ENCODE measurements at regions not wholly inside any gene's neighbourhood (a gene's known extent, or its start where the extent isn't known, plus 50 kb on each side); places are given as distances from the start of the nearest gene placed in this dataset.
A peak's percentile ranks its signal among the peaks of the same experiment; 100 is the strongest.

DNA sequence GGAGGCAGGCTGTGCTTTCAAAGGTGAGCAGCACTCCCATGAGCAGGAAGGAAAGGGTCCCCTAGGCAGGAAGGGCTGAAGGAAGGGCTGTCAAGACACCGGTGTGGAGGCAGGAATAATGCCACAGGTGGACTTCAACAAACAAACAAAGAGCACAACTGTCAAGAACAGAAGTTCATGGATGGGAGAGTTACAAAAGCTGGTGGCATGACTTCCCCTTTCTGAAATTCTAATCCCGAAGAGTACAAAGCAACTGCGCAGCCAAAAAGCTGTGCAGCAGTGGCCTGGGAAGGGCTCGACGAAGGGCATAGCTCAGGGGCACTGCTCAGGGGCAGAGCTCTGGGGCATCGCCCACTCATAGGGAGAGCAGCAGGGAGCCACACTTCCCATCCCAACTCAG is 582.3 kb upstream of the DIPK2B start:
- no TSS peak for BruUV-seq (replicated peaks)
- FAIRE-seq (no peak), ATAC-seq (no peak), DNase-seq (ENCODE audit: extremely low read depth in 1 of 4, low spot score in 3 of 4) (no peak)
- H3K36me3 ChIP-seq (ENCODE audit: control insufficient read depth, insufficient read depth, low read length) = no peaks in the 10 kb centered on the region
- H3K9me3 ChIP-seq (replicated peaks; ENCODE audit: control insufficient read depth, insufficient read depth, low read depth, low read length) = no peaks in the 10 kb centered on the region
- no peaks in the 10 kb centered on the region for H3K4me1 ChIP-seq (replicated peaks in 1 of 2; ENCODE audit: control insufficient read depth in 2 of 2, insufficient read depth in 2 of 2, low read length in 2 of 2)
- H3K4me3 ChIP-seq = no peak overlapping the region
- ChIA-PET POLR2A (no interaction called here), CTCF (ENCODE audit: low intra/inter-chr PET ratio) (no interaction called here)
- H2AFZ ChIP-seq (ENCODE audit: low read depth, low read length) = no peak overlapping the region
- H3K4me2 ChIP-seq (ENCODE audit: insufficient read depth, low read length) = no peak overlapping the region
- WGBS (ENCODE audit: insufficient coverage, low coverage, missing lambda C conversion rate) = 0% methylated on average over 6 of the region's 6 CpGs
- intact Hi-C loops (cut with micrococcal nuclease) (no loop called here), in situ Hi-C loops (cut with MboI) (no loop called here)
- H3K79me2 ChIP-seq (ENCODE audit: control insufficient read depth, insufficient read depth, low read length) = no peaks in the 10 kb centered on the region
- H3K9ac ChIP-seq (ENCODE audit: insufficient read depth in 1 of 2, low read depth in 2 of 2, low read length in 2 of 2) = no peak overlapping the region
- no peak overlapping the region for H3K27ac ChIP-seq (ENCODE audit: extremely low read depth, low read depth, low read length)
- no peaks in the 10 kb centered on the region for H3K9me1 ChIP-seq (ENCODE audit: control insufficient read depth, insufficient read depth, low read length)
- H4K20me1 ChIP-seq (replicated peaks; ENCODE audit: control insufficient read depth, insufficient read depth, low read length) = no peaks in the 10 kb centered on the region
- TF ChIP-seq SPI1 (IDR thresholded peaks at IDR 0.05; ENCODE audit: borderline replicate concordance, low read depth, low read length) (0 out of 2 replicates have a peak, but pooled peaks have one; percentile 10), ZNF830 (CRISPR knock-in tag; IDR thresholded peaks at IDR 0.05) (no peak)
- H3K27me3 ChIP-seq (ENCODE audit: control insufficient read depth in 2 of 2, insufficient read depth in 2 of 2, low read length in 2 of 2) = no peaks in the 10 kb centered on the region

DNA sequence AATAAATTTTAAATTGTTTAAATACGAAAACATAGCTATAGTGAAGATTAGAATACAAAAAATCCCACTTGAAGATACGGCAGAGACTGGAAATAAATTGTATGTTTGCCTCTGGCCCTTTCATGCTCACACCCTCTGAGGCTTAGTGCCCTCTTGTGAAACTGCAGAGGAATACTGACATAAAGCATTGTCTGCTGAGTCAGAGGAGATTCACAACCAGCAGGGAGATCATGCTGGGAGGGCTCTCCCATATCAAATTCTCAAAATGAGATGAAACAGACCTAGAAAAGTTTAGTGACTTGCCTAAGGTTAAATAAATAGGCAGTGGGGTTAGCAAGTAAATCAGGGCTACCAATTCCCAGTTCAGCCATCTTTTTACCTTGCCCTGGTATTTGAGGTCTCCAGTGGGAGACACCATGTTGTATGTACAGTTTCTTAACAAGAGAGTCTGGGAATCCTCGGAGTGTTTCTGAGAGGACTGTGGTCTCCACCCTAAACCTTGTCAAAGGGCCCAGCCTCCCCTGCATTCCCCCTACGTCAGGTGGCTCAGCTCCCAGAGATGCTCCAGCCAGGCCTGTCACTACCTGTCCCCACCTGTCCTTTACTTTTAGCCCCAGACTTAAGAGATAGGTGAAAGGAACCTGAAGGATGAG is 581.4 kb upstream of the DIPK2B start:
- 0% methylated on average over 4 of the region's 4 CpGs for WGBS (ENCODE audit: insufficient coverage, low coverage, missing lambda C conversion rate)
- TF ChIP-seq NFE2 (IDR thresholded peaks at IDR 0.05; ENCODE audit: low read depth) = peak; percentile 47
- no peak for TF ChIP-seq ZNF184 (CRISPR knock-in tag; IDR thresholded peaks at IDR 0.05)
- 0 out of 4 replicates have a peak, but pooled peaks of 1 of the 2 experiments have one; percentile 8 for TF ChIP-seq RAD21 (CRISPR knock-in tag; conservative IDR thresholded peaks at IDR 0.05 in 1 of 2, IDR thresholded peaks at IDR 0.05 in 1 of 2)
- TF ChIP-seq, protein P1, sequence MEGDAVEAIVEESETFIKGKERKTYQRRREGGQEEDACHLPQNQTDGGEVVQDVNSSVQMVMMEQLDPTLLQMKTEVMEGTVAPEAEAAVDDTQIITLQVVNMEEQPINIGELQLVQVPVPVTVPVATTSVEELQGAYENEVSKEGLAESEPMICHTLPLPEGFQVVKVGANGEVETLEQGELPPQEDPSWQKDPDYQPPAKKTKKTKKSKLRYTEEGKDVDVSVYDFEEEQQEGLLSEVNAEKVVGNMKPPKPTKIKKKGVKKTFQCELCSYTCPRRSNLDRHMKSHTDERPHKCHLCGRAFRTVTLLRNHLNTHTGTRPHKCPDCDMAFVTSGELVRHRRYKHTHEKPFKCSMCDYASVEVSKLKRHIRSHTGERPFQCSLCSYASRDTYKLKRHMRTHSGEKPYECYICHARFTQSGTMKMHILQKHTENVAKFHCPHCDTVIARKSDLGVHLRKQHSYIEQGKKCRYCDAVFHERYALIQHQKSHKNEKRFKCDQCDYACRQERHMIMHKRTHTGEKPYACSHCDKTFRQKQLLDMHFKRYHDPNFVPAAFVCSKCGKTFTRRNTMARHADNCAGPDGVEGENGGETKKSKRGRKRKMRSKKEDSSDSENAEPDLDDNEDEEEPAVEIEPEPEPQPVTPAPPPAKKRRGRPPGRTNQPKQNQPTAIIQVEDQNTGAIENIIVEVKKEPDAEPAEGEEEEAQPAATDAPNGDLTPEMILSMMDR (IDR thresholded peaks at IDR 0.05 in 2 of 3, conservative IDR thresholded peaks at IDR 0.05 in 1 of 3; ENCODE audit: insufficient read depth in 2 of 3, low read depth in 1 of 3, low read length in 3 of 3) = peak in 1 of 3 experiments; percentile 25; a peak in 2 of 6 replicates
- ChIA-PET POLR2A (no interaction called here), CTCF (ENCODE audit: low intra/inter-chr PET ratio) (interaction anchor here (0.6 kb wide), 1 partner anchor 909 kb away, joined by 3 read pairs; the partner anchor contains the start of gene KDM6A)
- Histone ChIP-seq H2AFZ (ENCODE audit: low read depth, low read length) (no peak overlapping the region), H3K9me3 (replicated peaks; ENCODE audit: control insufficient read depth, insufficient read depth, low read depth, low read length) (no peaks in the 10 kb centered on the region), H3K9ac (ENCODE audit: insufficient read depth in 1 of 2, low read depth in 2 of 2, low read length in 2 of 2) (no peak overlapping the region), H3K79me2 (ENCODE audit: control insufficient read depth, insufficient read depth, low read length) (no peaks in the 10 kb centered on the region), H3K4me2 (ENCODE audit: insufficient read depth, low read length) (no peak overlapping the region), H3K27me3 (ENCODE audit: control insufficient read depth in 2 of 2, insufficient read depth in 2 of 2, low read length in 2 of 2) (no peaks in the 10 kb centered on the region), H3K4me3 (no peak overlapping the region), H3K4me1 (replicated peaks in 1 of 2; ENCODE audit: control insufficient read depth in 2 of 2, insufficient read depth in 2 of 2, low read length in 2 of 2) (no peaks in the 10 kb centered on the region), H4K20me1 (replicated peaks; ENCODE audit: control insufficient read depth, insufficient read depth, low read length) (no peaks in the 10 kb centered on the region), H3K27ac (ENCODE audit: extremely low read depth, low read depth, low read length) (no peak overlapping the region), H3K9me1 (ENCODE audit: control insufficient read depth, insufficient read depth, low read length) (no peaks in the 10 kb centered on the region), H3K36me3 (ENCODE audit: control insufficient read depth, insufficient read depth, low read length) (no peaks in the 10 kb centered on the region)
- intact Hi-C loops (cut with micrococcal nuclease) = no loop called here
- DNase-seq (ENCODE audit: extremely low read depth in 1 of 4, low spot score in 3 of 4) (peak in 1 of 4 experiments; percentile 9), FAIRE-seq (no peak), ATAC-seq (0 out of 3 replicates have a peak, but pooled peaks have one; percentile 55)
- in situ Hi-C loops (cut with MboI) = no loop called here
- no TSS peak for BruUV-seq (replicated peaks)
